Thyroid gland (tissue), 4 donors: ENCODE measurements at regions not wholly inside any gene's neighbourhood (a gene's known extent, or its start where the extent isn't known, plus 50 kb on each side); places are given as distances from the start of the nearest gene placed in this dataset.

ENCODE experiments used
- POLR2A ChIP-seq, 2 donors: fragments of 450-650 bp; IDR thresholded peaks; one replicate each; pipeline ENCODE4 v1.6.1; 2017; ENCODE audit warnings: antibody characterized with exemption in 2 of 2, mild to moderate bottlenecking in 2 of 2, moderate library complexity in 1 of 2
- TF ChIP-seq, protein P1 (sequence below), 6 experiments: fragments of 200-600 bp in 3 of 6; fragments of 450-650 bp in 3 of 6; sonication (generic) in 3 of 6; IDR thresholded peaks; one replicate each; pipeline ENCODE4 v1.5.1; 2016 to 2019; ENCODE audit warnings: antibody characterized with exemption in 6 of 6, mild to moderate bottlenecking in 2 of 6, inconsistent platforms in 1 of 6, moderate library complexity in 1 of 6

DNA sequence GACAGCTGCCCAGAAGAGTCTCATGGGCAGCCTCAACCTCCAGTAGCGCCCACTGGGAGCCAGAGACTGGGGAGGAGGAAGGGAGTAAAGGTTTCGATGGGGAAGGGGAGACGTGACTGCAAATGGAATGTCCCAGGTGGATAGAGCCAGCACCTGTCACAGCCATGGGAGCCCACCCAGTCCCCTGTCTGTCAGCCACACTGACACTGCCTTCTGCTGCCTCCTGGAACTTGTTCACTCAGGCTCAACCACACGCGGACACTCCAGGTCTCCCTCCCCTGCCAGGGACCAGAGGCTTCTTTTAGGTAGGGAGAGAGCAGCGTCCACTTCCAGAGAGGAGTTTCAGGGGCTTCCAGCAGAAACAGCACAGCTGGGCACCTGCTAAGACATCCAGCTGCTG is 346.3 kb downstream of the NPHP4 start:
- TF ChIP-seq, protein P1, sequence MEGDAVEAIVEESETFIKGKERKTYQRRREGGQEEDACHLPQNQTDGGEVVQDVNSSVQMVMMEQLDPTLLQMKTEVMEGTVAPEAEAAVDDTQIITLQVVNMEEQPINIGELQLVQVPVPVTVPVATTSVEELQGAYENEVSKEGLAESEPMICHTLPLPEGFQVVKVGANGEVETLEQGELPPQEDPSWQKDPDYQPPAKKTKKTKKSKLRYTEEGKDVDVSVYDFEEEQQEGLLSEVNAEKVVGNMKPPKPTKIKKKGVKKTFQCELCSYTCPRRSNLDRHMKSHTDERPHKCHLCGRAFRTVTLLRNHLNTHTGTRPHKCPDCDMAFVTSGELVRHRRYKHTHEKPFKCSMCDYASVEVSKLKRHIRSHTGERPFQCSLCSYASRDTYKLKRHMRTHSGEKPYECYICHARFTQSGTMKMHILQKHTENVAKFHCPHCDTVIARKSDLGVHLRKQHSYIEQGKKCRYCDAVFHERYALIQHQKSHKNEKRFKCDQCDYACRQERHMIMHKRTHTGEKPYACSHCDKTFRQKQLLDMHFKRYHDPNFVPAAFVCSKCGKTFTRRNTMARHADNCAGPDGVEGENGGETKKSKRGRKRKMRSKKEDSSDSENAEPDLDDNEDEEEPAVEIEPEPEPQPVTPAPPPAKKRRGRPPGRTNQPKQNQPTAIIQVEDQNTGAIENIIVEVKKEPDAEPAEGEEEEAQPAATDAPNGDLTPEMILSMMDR (IDR thresholded peaks at IDR 0.05): no peak
- TF ChIP-seq POLR2A (IDR thresholded peaks at IDR 0.05): no peak
